K562 (cell line): ENCODE measurements at regions not wholly inside any gene's neighbourhood (a gene's known extent, or its start where the extent isn't known, plus 50 kb on each side); places are given as distances from the start of the nearest gene placed in this dataset.

Experiments
- ATAC-seq: fragments of 200-7000 bp; cut with Tn5 transposase; 3 replicates; pipeline ENCODE4 v1.9.1; 2020; ENCODE audit warnings: moderate library complexity
- BruUV-seq: library from RNA; stranded (reverse); fragments of 400-500 nt; replicated peaks from 2 replicates; lab custom pipeline; 2021; lab: Mats Ljungman, UMichigan
- CTCF ChIA-PET: fragments of 300-600 bp; formaldehyde crosslinking; extraction: SDS; loops from one replicate; lab custom pipeline; 2021; ENCODE audit warnings: low intra/inter-chr PET ratio; lab: Yijun Ruan, JAX
- POLR2A ChIA-PET: fragments of 300-600, 350-650 bp; sonication (Branson Sonifier 250); formaldehyde crosslinking; extraction: SDS; loops from one replicate; lab custom pipeline; 2021; ENCODE audit warnings: antibody characterized with exemption, inconsistent platforms; lab: Yijun Ruan, JAX
- DNase-seq, 4 experiments: peaks; one replicate each; pipeline versions ENCODE4 v3.0.0 to v3.0.0-alpha.2; 2011 to 2018; ENCODE audit warnings: low spot score in 3 of 4, mixed read lengths in 3 of 4; ENCODE audit errors: extremely low read depth in 1 of 4
- FAIRE-seq: peaks from 2 replicates; lab custom pipeline; 2011; peaks lifted over from hg19 to GRCh38; lab: Jason Lieb, UNC
- H2AFZ ChIP-seq: 2 replicates; pipeline ENCODE4 v1.6.0; 2011; ENCODE audit warnings: low read depth, low read length, control low read depth, inconsistent platforms
- H3K27ac ChIP-seq: fragments of 200-600 bp; 3 replicates; pipeline ENCODE4 v1.8.0; 2011; ENCODE audit warnings: low read depth, mild to moderate bottlenecking, control low read depth, inconsistent platforms, low read length, moderate library complexity, mixed read lengths; ENCODE audit errors: extremely low read depth
- H3K27me3 ChIP-seq, 2 experiments: fragments of 300-600 bp in 1 of 2; 2 replicates in 1 of 2; 3 replicates in 1 of 2; pipeline versions ENCODE4 v1.6.0 to v1.8.0; 2011; ENCODE audit warnings: inconsistent platforms in 2 of 2, low read length in 2 of 2, mild to moderate bottlenecking in 1 of 2, mixed read lengths in 1 of 2, moderate library complexity in 1 of 2; ENCODE audit not compliant: control insufficient read depth in 2 of 2, insufficient read depth in 2 of 2
- H3K36me3 ChIP-seq: fragments of 300-600 bp; 3 replicates; pipeline ENCODE4 v1.8.0; 2011; ENCODE audit warnings: mild to moderate bottlenecking, low read length, inconsistent platforms; ENCODE audit not compliant: control insufficient read depth, insufficient read depth
- H3K4me1 ChIP-seq, 2 experiments: fragments of 200-600 bp in 1 of 2; replicated peaks in 1 of 2; 2 replicates in 1 of 2; 3 replicates in 1 of 2; pipeline versions ENCODE4 v1.5.1 to v1.8.0; 2011; ENCODE audit warnings: inconsistent platforms in 2 of 2, low read length in 2 of 2, mild to moderate bottlenecking in 1 of 2, mixed read lengths in 1 of 2, moderate library complexity in 1 of 2; ENCODE audit not compliant: control insufficient read depth in 2 of 2, insufficient read depth in 2 of 2
- H3K4me2 ChIP-seq: 2 replicates; pipeline ENCODE4 v1.6.1; 2011; ENCODE audit warnings: low read length, control low read depth, inconsistent platforms, mixed read lengths; ENCODE audit not compliant: insufficient read depth
- H3K4me3 ChIP-seq: fragments of 200-600 bp; sonication (generic), shearing (Covaris generic); 2 replicates; pipeline ENCODE4 v1.5.1; 2016; ENCODE audit warnings: control low read depth, inconsistent platforms
- H3K79me2 ChIP-seq: fragments of 200-600 bp; 3 replicates; pipeline ENCODE4 v1.8.0; 2011; ENCODE audit warnings: low read length, inconsistent platforms; ENCODE audit not compliant: control insufficient read depth, insufficient read depth
- H3K9ac ChIP-seq, 2 experiments: 2 replicates each; pipeline versions ENCODE4 v1.6.0 to v1.6.1; 2011; ENCODE audit warnings: low read depth in 2 of 2, low read length in 2 of 2, control low read depth in 1 of 2, inconsistent platforms in 1 of 2, mild to moderate bottlenecking in 1 of 2, mixed read lengths in 1 of 2; ENCODE audit not compliant: insufficient read depth in 1 of 2
- H3K9me1 ChIP-seq: one replicate; pipeline ENCODE4 v1.6.0; 2011; ENCODE audit warnings: inconsistent platforms, mild to moderate bottlenecking, low read length, moderate library complexity; ENCODE audit not compliant: control insufficient read depth, insufficient read depth
- H3K9me3 ChIP-seq: replicated peaks from 2 replicates; pipeline ENCODE4 v1.5.1; 2011; ENCODE audit warnings: low read depth, low read length, inconsistent platforms; ENCODE audit not compliant: control insufficient read depth, insufficient read depth
- H4K20me1 ChIP-seq: replicated peaks from 2 replicates; pipeline ENCODE4 v1.6.1; 2011; ENCODE audit warnings: low read length, inconsistent platforms, mixed read lengths; ENCODE audit not compliant: control insufficient read depth, insufficient read depth
- KHSRP ChIP-seq: fragments of 450-650 bp; IDR thresholded peaks from 2 replicates; pipeline ENCODE4 v1.6.1; 2017
- MCM5 ChIP-seq: fragments of 450-650 bp; IDR thresholded peaks from 2 replicates; pipeline ENCODE4 v1.6.1; 2016; ENCODE audit warnings: low read depth
- NCOA6 ChIP-seq: fragments of 450-650 bp; IDR thresholded peaks from 2 replicates; pipeline ENCODE4 v1.6.1; 2017; ENCODE audit warnings: mild to moderate bottlenecking
- ZC3H4 ChIP-seq: sonication (generic); formaldehyde crosslinking; IDR thresholded peaks from 2 replicates; pipeline ENCODE4 v1.9.0; 2021; ENCODE audit warnings: missing genetic modification reagents, borderline replicate concordance
- ZNF316 ChIP-seq: fragments of 450-650 bp; IDR thresholded peaks from 2 replicates; pipeline ENCODE4 v1.6.1; 2016
- ZNF668 ChIP-seq: fragments of 250-450 bp; sonication (Bioruptor Pico); IDR thresholded peaks from 2 replicates; pipeline ENCODE4 v1.8.0; 2022; ENCODE audit warnings: mild to moderate bottlenecking, inconsistent platforms
- ZNF766 ChIP-seq: fragments of 200-800 bp; sonication (Bioruptor generic); conservative IDR thresholded peaks from 2 replicates; pipeline ENCODE4 v1.6.1; 2016; ENCODE audit warnings: missing genetic modification characterization, missing compliant biosample characterization
- WGBS: fragments of 100-300 bp; shearing (Covaris generic); methylation state at CpG from one replicate; pipeline ENCODE4 v1.1.6; 2016; ENCODE audit warnings: low coverage, mixed read lengths; ENCODE audit not compliant: insufficient coverage; ENCODE audit errors: missing lambda C conversion rate; 5-methylcytosine and 5-hydroxymethylcytosine counted together
- in situ Hi-C: fragments of 300-500 bp; cut with MboI; formaldehyde crosslinking; loops from 4 replicates; pipeline ENCODE4 v1.15.0; 2018; ENCODE audit warnings: inconsistent platforms, mixed read lengths
- intact Hi-C: fragments of 100-400 bp; cut with micrococcal nuclease; formaldehyde crosslinking; loops from 2 replicates; pipeline ENCODE4 v1.14.2; 2022
- TF ChIP-seq, protein P1 (sequence below), 2 experiments: fragments of 250-450 bp in 1 of 2; fragments of 450-650 bp in 1 of 2; sonication (Bioruptor Pico) in 1 of 2; IDR thresholded peaks; 2 replicates each; pipeline versions ENCODE4 v1.6.1 to v1.8.0; 2016 to 2021; ENCODE audit warnings: mild to moderate bottlenecking in 2 of 2, moderate library complexity in 2 of 2, missing compliant biosample characterization in 1 of 2, missing genetic modification characterization in 1 of 2
- TF ChIP-seq, protein P2 (sequence below): fragments of 250-450 bp; sonication (Bioruptor Pico); IDR thresholded peaks from 2 replicates; pipeline ENCODE4 v1.5.0; 2021; ENCODE audit warnings: mild to moderate bottlenecking, borderline replicate concordance

DNA sequence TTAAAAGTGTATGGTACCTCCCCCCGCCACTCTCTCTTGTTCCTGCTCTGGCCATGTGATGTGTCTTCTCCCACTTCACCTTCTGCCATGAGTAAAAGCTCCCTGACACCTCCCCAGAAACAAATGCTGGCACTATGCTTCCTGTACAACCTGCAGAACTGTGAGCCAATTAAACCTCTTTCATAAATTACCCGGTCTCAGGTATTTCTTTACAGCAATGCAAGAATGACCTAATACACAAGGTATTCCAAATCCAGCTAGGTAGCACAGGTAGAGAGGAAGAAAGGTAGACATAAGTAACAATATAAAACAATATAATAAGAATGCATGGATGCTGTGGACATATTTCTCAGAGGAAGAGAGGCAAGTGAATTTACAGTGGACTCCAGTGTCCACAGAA, 394.1 kb upstream of the ARID1B start:
- no peak overlapping the region for H3K4me3 ChIP-seq
- 8% methylated on average over 2 of the region's 2 CpGs for WGBS
- no peak for TF ChIP-seq ZC3H4
- TF ChIP-seq, all 486 proteins: peak for 0
- Histone ChIP-seq H3K27me3 (no peaks in the 10 kb centered on the region), H2AFZ (no peak overlapping the region), H3K9me3 (no peaks in the 10 kb centered on the region), H3K79me2 (no peaks in the 10 kb centered on the region), H3K27ac (no peak overlapping the region), H4K20me1 (no peaks in the 10 kb centered on the region), H3K9ac (no peak overlapping the region), H3K4me2 (no peak overlapping the region), H3K36me3 (no peaks in the 10 kb centered on the region), H3K9me1 (no peaks in the 10 kb centered on the region), H3K4me1 (no peaks in the 10 kb centered on the region)
- FAIRE-seq (no peak), DNase-seq (no peak), ATAC-seq (no peak)
- in situ Hi-C loops = no loop called here
- ChIA-PET POLR2A (no interaction called here), CTCF (no interaction called here)
- intact Hi-C loops = no loop called here
- BruUV-seq = no TSS peak

DNA sequence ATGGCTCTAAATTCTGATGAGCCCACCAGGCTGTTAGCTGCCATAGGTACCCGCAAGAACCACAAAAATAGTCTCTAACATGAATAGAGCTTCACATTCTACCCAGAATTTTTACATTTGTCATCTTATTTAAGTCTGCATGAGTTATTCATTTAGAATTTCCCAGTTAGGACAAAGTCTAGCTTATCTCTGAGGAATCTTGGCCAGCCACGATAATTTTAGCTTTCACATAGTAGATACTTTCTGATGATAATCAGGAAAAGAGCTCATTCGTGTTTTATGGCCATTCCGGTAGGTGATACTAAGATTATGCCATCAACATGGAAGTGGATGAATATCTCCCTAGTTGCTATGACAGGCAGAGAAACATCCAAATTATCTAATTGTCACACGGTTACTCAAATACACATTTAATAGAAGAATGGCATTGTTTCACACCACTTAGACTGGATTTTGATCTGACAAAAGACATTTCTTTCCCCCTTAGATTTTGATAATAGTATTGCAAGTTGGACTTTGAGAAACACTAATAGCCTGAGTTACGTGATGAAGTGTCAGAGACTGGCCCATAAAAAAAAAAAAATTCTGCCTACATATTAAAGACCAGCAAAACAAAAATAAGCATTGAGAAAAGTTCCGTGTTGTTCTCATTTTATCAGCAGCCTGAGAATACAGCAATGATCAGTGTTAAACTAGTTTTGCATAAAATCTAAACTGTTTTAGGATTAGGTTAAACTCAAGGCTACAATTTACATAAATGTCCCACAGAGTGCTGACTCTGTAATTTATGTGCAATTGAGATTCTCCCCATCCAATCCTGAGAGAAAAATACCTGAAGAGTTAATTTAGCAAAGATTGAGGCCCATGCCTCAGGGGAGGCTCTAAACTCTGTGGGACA, 397.5 kb upstream of the ARID1B start:
- intact Hi-C loops (no loop called here), in situ Hi-C loops (no loop called here)
- CTCF ChIA-PET = no interaction called here
- no peak for FAIRE-seq
- no peak overlapping the region for H2AFZ ChIP-seq
- no peaks in the 10 kb centered on the region for H3K4me1 ChIP-seq
- H3K27me3 ChIP-seq = no peaks in the 10 kb centered on the region
- no peak overlapping the region for H3K9ac ChIP-seq
- H4K20me1 ChIP-seq = no peaks in the 10 kb centered on the region
- POLR2A ChIA-PET = no interaction called here
- H3K4me3 ChIP-seq = no peak overlapping the region
- no TSS peak for BruUV-seq
- no peak overlapping the region for H3K27ac ChIP-seq
- no peak overlapping the region for H3K4me2 ChIP-seq
- no peak for DNase-seq
- H3K9me1 ChIP-seq = no peaks in the 10 kb centered on the region
- no peaks in the 10 kb centered on the region for H3K79me2 ChIP-seq
- TF ChIP-seq, protein P1, sequence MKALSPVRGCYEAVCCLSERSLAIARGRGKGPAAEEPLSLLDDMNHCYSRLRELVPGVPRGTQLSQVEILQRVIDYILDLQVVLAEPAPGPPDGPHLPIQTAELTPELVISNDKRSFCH (CRISPR knock-in tag; IDR thresholded peaks at IDR 0.05) = no peak
- TF ChIP-seq, protein P1 (tag; IDR thresholded peaks at IDR 0.05) = no peak
- TF ChIP-seq ZNF316 = peak; percentile 35; the same call in 1 of the 2 replicates
- TF ChIP-seq NCOA6 = no peak
- TF ChIP-seq KHSRP = no peak
- TF ChIP-seq, protein P2, sequence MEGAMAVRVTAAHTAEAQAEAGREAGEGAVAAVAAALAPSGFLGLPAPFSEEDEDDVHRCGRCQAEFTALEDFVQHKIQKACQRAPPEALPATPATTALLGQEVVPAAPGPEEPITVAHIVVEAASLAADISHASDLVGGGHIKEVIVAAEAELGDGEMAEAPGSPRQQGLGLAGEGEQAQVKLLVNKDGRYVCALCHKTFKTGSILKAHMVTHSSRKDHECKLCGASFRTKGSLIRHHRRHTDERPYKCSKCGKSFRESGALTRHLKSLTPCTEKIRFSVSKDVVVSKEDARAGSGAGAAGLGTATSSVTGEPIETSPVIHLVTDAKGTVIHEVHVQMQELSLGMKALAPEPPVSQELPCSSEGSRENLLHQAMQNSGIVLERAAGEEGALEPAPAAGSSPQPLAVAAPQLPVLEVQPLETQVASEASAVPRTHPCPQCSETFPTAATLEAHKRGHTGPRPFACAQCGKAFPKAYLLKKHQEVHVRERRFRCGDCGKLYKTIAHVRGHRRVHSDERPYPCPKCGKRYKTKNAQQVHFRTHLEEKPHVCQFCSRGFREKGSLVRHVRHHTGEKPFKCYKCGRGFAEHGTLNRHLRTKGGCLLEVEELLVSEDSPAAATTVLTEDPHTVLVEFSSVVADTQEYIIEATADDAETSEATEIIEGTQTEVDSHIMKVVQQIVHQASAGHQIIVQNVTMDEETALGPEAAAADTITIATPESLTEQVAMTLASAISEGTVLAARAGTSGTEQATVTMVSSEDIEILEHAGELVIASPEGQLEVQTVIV = no peak
- no peak for TF ChIP-seq ZNF766 (CRISPR knock-in tag)
- TF ChIP-seq MCM5 = no peak
- TF ChIP-seq ZNF668 (CRISPR knock-in tag) = no peak
- no peaks in the 10 kb centered on the region for H3K9me3 ChIP-seq
- H3K36me3 ChIP-seq = no peaks in the 10 kb centered on the region
- 0% methylated on average over 7 of the region's 7 CpGs for WGBS
- no peak for ATAC-seq
